SJSA1 (cell line): ENCODE measurements at regions not wholly inside any gene's neighbourhood (a gene's known extent, or its start where the extent isn't known, plus 50 kb on each side); places are given as distances from the start of the nearest gene placed in this dataset.

Experiments used
- DNase-seq, 2 experiments: peaks; one replicate each; pipeline ENCODE4 v3.0.0-alpha.2; 2015 to 2020; ENCODE audit warnings: low spot score in 2 of 2, low read depth in 1 of 2
- H3K27ac ChIP-seq: fragments of 250-450 bp; sonication (Bioruptor Pico); 2 replicates; pipeline ENCODE4 v1.5.1; 2020; ENCODE audit warnings: mild to moderate bottlenecking, moderate library complexity
- H3K27me3 ChIP-seq: fragments of 250-450 bp; sonication (Bioruptor Pico); replicated peaks from 2 replicates; pipeline ENCODE4 v1.5.1; 2020; ENCODE audit warnings: mild to moderate bottlenecking, moderate library complexity
- H3K36me3 ChIP-seq: fragments of 250-450 bp; sonication (Bioruptor Pico); 2 replicates; pipeline ENCODE4 v1.5.1; 2020; ENCODE audit warnings: mild to moderate bottlenecking
- H3K4me1 ChIP-seq: fragments of 250-450 bp; sonication (Bioruptor Pico); replicated peaks from 2 replicates; pipeline ENCODE4 v1.6.1; 2021; ENCODE audit warnings: mild to moderate bottlenecking
- H3K4me3 ChIP-seq: fragments of 250-450 bp; sonication (Bioruptor Pico); 2 replicates; pipeline ENCODE4 v1.5.1; 2020; ENCODE audit warnings: mild to moderate bottlenecking
- H3K9me3 ChIP-seq: fragments of 250-450 bp; sonication (Bioruptor Pico); replicated peaks from 2 replicates; pipeline ENCODE4 v1.5.1; 2020; ENCODE audit warnings: mild to moderate bottlenecking

DNA sequence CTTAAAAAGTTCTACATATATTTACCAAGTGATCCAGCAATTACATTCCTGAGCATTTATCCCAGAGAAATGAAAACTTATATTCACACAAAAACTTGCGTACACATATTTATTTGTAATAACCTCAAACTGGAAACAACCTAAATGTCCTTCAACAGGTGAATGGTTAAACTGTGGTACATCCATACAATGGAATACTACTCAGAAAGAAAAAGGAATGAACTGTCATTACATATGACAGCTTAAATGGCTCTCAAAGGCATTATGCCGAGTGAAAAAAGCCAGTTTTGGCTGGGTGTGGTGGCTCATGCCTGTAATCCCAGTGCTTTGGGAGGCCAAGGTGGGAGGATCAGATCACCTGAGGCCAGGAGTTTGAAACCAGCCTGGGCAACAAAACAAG lies 79.1 kb upstream of the DYNC1I2 start:
- H3K4me3 ChIP-seq = no peak overlapping the region
- H3K27ac ChIP-seq = no peak overlapping the region
- no peaks in the 10 kb centered on the region for H3K4me1 ChIP-seq
- H3K9me3 ChIP-seq = no peaks in the 10 kb centered on the region; the same call in 1 of the 2 replicates
- H3K36me3 ChIP-seq = no peaks in the 10 kb centered on the region
- DNase-seq = no peak
- H3K27me3 ChIP-seq = no peaks in the 10 kb centered on the region

DNA sequence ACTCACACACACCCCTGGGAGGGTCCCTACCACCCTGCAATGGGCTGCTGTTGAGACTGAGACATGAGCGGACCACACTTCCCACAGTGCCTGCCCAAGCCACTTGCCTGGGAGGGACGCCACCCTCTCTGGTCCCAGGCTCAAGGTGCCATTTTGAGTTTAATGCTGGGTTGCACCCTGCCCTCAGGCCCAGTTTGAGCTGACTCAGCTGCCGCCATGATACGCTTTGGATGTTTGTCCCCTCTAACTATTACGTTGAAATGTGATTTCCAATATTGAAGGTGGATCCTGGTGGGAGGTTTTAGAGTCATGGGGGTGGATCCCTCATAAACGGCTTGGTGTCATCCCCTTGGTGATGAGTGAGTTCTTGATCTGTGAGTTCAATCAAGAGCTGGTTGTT lies 76.4 kb upstream of the DYNC1I2 start:
- DNase-seq = no peak
- H3K27ac ChIP-seq = no peak overlapping the region
- peaks cover 15% of the 10 kb centered on the region for H3K4me1 ChIP-seq
- H3K4me3 ChIP-seq = no peak overlapping the region
- no peaks in the 10 kb centered on the region for H3K36me3 ChIP-seq
- H3K27me3 ChIP-seq = no peaks in the 10 kb centered on the region
- no peaks in the 10 kb centered on the region; the same call in 1 of the 2 replicates for H3K9me3 ChIP-seq

DNA sequence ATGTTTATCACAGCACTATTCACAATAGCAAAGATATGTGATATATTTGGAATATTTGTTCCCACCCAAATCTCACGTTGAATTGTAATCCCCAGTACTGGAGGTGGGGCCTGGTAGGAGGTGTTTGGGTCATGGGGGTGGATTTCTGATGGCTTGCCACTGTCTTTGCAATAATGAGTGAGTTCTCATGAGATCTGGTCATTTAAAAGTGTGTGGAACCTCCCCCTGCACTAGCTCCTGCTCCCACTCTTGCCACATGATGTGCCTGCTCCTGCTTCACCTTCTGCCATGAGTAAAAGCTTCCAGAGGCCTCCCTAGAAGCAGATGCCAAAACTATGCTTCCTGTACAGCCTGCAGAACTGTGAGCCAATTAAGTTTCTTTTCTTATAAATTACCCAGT lies 72.2 kb upstream of the DYNC1I2 start:
- no peaks in the 10 kb centered on the region for H3K27me3 ChIP-seq
- DNase-seq = no peak
- H3K4me1 ChIP-seq = peaks cover 15% of the 10 kb centered on the region
- peak overlapping the region; percentile 24; the same call in 1 of the 2 replicates for H3K27ac ChIP-seq
- H3K9me3 ChIP-seq = no peaks in the 10 kb centered on the region
- no peaks in the 10 kb centered on the region for H3K36me3 ChIP-seq
- no peak overlapping the region for H3K4me3 ChIP-seq

DNA sequence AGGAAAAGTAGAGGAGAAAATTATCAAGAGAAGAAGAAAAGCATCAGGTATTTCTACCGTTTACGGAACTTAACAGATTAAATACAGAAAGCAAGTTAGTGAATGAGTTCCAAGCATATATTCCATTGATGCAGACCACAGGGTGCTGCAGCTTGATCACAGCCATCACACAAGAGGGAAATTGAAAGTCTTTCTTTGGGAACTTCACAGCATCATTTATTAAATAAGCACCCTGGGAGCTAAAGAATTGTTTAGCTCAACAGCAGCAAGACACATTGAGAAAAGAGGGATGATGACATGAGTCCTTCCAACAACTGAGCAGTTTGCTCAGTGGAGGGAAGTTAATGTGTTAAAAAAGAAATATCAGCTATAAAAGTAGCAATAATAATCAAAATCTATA lies 69.3 kb upstream of the DYNC1I2 start:
- H3K9me3 ChIP-seq = no peaks in the 10 kb centered on the region
- DNase-seq = no peak
- no peak overlapping the region for H3K27ac ChIP-seq
- H3K36me3 ChIP-seq = no peaks in the 10 kb centered on the region
- no peak overlapping the region for H3K4me3 ChIP-seq
- H3K27me3 ChIP-seq = no peaks in the 10 kb centered on the region
- H3K4me1 ChIP-seq = peaks cover 15% of the 10 kb centered on the region

DNA sequence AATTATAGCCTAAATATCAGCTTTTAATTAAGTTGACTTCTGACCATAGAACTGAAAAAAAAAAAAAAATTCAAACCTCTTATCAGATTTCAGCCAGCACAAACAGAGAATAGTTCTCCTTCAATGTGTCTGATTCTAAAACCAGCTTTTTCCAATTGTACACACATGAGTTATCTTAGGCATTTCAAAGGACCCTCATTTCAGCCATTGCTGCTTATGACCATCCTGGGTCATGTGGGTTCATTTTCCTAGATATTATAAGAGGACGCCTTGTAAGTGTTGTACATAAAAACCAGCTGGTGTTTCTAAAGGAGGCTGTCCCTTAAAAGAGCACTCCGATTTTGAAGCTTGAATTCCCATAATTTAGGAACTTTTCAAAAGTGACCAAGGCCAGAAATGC lies 62.3 kb upstream of the DYNC1I2 start:
- Histone ChIP-seq H3K4me3 (no peak overlapping the region), H3K36me3 (no peaks in the 10 kb centered on the region), H3K27ac (no peak overlapping the region), H3K27me3 (no peaks in the 10 kb centered on the region), H3K4me1 (no peaks in the 10 kb centered on the region), H3K9me3 (no peaks in the 10 kb centered on the region)
- no peak for DNase-seq

DNA sequence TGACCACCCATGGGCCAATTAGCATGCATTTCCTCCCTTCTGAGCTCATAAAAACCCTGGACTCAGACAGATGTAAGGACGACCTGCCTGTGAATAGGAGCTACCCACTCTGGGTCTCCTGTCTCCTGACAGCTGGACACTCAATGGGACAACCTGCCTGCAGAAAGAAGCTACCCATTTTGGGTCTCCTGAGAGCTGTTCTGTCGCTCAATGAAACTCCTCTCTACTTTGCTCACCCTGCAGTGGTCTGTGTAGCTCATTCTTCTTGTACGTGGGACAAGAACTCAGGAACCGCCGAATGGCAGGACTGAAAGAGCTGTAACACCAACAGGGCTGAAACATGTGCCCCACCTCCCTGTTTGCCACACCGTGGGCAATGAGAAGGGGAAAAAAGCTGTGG lies 60.3 kb upstream of the DYNC1I2 start:
- Histone ChIP-seq H3K4me3 (no peak overlapping the region), H3K4me1 (no peaks in the 10 kb centered on the region), H3K36me3 (no peaks in the 10 kb centered on the region), H3K9me3 (peaks cover 10% of the 10 kb centered on the region; the same call in 1 of the 2 replicates), H3K27ac (no peak overlapping the region), H3K27me3 (no peaks in the 10 kb centered on the region)
- no peak for DNase-seq

DNA sequence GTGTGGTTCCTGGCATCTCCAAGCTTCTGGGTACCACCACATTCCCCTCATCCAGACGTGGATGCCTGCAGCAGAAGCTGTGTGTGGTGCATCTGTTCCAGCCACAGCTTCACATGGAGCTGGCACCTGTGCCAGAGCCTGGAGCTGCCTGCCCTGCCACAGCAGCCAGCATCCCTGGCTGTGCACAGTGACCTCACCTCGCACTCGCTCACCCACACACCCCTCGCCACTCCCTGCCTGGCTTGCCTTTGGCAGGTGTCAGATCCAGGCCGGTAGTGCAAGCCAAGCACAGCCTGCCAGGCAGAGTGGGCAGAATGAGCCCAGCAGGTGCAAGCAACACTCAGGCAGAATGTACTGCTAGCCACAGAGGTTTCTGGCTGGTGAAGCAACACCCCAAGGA lies 59.9 kb upstream of the DYNC1I2 start:
- Histone ChIP-seq H3K4me3 (no peak overlapping the region), H3K27me3 (no peaks in the 10 kb centered on the region), H3K36me3 (no peaks in the 10 kb centered on the region), H3K9me3 (peaks cover 14% of the 10 kb centered on the region; the same call in 1 of the 2 replicates), H3K27ac (no peak overlapping the region), H3K4me1 (no peaks in the 10 kb centered on the region)
- DNase-seq = no peak

DNA sequence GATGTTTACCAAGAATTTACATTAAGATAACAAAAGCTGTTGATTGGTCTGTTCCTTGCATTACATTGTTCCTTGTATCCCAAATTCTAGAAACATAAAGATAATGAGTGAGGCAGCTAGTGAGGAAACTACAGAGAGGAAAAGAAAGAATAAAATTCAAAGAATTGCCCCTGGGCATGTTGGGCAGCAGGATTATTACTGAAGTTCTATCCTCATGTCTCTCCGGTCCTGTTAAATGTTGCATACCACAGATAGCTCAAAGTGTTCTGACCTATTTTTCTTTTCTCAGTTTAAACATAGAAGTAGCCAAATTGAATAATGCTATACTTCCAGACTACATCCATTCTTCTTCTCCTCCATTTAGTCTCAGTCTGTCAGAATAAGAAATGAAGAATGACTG lies 58.2 kb upstream of the DYNC1I2 start:
- Histone ChIP-seq H3K9me3 (peaks cover 14% of the 10 kb centered on the region; the same call in 1 of the 2 replicates), H3K27ac (no peak overlapping the region), H3K27me3 (no peaks in the 10 kb centered on the region), H3K4me3 (no peak overlapping the region), H3K36me3 (no peaks in the 10 kb centered on the region), H3K4me1 (no peaks in the 10 kb centered on the region)
- DNase-seq = no peak

DNA sequence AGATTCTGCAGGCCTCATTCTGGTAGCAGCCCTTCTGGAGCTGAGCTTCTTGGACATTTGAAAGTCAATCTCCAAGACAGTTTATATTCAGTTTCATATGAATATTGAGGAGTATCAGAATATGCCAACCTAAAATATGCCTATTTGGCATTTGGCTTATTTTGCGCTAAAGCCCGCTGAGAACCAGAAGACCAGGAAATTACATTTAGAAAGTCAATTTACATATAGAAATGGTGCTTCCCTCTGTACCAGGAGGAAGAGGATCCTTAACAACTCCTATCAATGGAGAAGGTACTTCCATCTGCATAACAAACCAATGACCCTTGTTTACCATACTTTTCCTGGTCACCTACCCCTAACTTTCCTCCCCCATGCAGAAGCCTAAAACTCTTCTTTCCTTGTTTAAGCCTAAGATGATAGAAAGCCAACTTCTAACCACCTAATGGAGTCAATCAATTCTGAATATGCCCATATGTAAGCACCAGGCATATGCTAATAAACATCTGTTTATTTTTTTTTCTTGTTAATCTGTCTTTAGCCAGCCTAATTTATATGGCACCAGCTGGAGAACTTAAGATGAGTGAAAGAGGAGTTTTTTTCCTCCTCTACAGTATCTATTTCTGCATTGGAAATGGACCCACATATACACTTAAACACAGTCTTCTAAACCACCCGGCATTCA lies 57.0 kb upstream of the DYNC1I2 start:
- Histone ChIP-seq H3K36me3 (no peaks in the 10 kb centered on the region), H3K27me3 (no peaks in the 10 kb centered on the region), H3K4me3 (no peak overlapping the region), H3K9me3 (peaks cover 14% of the 10 kb centered on the region; the same call in 1 of the 2 replicates), H3K4me1 (no peaks in the 10 kb centered on the region), H3K27ac (no peak overlapping the region)
- no peak for DNase-seq

DNA sequence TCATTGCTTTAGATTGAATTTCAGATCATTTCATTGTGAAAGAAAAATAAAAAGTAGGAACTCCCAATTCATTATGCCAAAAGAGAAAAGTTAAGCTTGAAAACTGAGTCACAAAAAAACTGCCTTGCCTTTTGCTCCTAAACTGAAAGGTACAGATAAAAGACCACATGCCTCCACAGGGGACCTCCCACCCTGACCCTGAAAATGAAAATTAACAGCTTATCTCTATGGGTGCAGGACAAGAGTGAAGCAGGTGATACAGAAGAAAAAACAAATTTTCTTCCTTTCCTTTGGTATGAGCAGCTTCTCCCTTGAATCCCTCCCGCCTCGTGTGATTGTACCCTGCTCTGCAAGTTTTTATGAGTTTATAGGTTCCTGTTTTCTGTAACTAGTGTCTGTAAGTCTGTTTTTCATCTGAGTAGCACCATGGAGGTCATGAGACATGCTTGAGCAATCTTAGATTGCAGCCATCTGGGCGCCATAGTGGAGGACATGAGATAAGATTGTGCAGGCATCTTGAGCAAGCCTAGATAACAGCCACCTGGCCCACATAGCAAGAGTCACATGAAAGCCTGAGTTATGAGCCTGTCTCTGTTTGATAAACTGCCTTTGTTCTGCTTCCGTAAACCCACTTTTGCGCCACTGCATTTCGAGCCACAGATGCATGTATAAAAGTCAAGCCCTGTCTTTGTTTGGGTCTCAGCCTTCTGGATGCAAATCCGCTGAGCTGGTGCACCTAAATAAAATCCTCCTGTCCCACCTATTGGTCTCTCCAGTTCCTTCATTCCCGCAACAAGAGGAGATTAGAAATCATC lies 56.2 kb upstream of the DYNC1I2 start:
- H3K4me3 ChIP-seq = no peak overlapping the region
- DNase-seq = no peak
- H3K36me3 ChIP-seq = no peaks in the 10 kb centered on the region
- H3K4me1 ChIP-seq = no peaks in the 10 kb centered on the region
- H3K27ac ChIP-seq = no peak overlapping the region
- H3K27me3 ChIP-seq = no peaks in the 10 kb centered on the region
- H3K9me3 ChIP-seq = peaks cover 14% of the 10 kb centered on the region; the same call in 1 of the 2 replicates
